ENCODE measurements at regions not wholly inside any gene's neighbourhood (a gene's known extent, or its start where the extent isn't known, plus 50 kb on each side); places are given as distances from the start of the nearest gene placed in this dataset.

DNA sequence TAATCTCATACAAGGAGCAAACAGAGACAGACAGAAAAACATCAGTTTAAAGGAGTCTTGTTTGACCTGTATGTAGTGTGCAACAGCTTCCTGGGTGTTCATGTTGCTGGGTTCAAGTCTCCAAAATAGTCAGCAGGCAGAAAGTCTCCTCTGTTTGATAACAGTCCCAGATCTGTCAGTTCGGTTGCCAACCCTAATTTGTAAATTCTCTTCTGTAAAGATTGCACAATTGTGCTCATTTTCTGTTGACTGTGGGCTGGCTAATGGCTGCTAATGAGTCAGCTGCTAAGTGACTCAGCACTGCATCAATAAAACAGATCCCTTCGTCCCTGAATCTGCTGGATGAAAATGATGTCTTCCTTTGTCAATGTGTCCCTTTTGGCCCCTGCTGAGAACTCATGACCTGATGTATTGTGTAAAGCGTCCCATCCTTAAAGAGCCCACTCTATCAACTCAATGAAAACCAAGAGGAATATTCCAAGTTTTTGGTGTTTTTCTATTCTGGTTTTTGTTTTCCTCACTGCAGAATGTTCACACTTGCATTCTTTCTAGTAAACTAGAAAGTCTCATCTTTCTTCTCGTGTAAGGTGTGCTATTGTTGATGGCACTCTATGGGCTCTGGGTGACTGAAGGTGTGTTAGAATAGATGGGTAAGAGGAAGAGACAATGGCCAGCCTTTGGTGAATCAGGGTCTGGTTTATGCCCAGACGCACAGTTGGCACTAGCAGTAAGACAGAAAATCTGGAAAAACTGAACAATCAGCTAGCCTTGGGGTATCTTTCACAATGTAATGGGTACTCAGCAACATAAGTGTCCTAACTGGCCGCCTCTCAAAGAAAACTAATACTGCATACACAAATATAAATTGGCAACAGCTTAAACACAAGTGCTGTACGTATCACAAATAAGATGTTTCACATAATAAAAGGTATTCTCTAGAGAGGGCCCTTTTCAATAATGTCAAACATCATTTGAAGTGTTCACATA lies 75.1 kb upstream of the SIPA1L2 start:
- Mint-ChIP-seq H3K27me3 (no peaks in the 10 kb centered on the region), H3K4me1 (ENCODE audit: low read depth) (no peaks in the 10 kb centered on the region), H3K9me3 (no peaks in the 10 kb centered on the region), H3K27ac (no peak overlapping the region), H3K4me3 (no peak overlapping the region), H3K36me3 (ENCODE audit: low read depth) (no peaks in the 10 kb centered on the region)
- Histone ChIP-seq H3K9me3 (ENCODE audit: control insufficient read depth in 1 of 2, insufficient read depth in 1 of 2, low read length in 2 of 2) (no peaks in the 10 kb centered on the region), H3K4me1 (ENCODE audit: insufficient read depth, low read length) (no peaks in the 10 kb centered on the region), H3K4me3 (ENCODE audit: low read length) (no peak overlapping the region), H3K36me3 (ENCODE audit: insufficient read depth, low read length) (no peaks in the 10 kb centered on the region), H3K27ac (ENCODE audit: low read depth in 1 of 2, low read length in 2 of 2) (no peak overlapping the region), H3K27me3 (ENCODE audit: control insufficient read depth in 1 of 2, insufficient read depth in 2 of 2, low read length in 2 of 2) (no peaks in the 10 kb centered on the region)
- peak in 2 of 14 experiments; percentile 31 to 47 for DNase-seq
- POLR2A ChIA-PET, result no interaction called here
- TF ChIP-seq, protein P1, sequence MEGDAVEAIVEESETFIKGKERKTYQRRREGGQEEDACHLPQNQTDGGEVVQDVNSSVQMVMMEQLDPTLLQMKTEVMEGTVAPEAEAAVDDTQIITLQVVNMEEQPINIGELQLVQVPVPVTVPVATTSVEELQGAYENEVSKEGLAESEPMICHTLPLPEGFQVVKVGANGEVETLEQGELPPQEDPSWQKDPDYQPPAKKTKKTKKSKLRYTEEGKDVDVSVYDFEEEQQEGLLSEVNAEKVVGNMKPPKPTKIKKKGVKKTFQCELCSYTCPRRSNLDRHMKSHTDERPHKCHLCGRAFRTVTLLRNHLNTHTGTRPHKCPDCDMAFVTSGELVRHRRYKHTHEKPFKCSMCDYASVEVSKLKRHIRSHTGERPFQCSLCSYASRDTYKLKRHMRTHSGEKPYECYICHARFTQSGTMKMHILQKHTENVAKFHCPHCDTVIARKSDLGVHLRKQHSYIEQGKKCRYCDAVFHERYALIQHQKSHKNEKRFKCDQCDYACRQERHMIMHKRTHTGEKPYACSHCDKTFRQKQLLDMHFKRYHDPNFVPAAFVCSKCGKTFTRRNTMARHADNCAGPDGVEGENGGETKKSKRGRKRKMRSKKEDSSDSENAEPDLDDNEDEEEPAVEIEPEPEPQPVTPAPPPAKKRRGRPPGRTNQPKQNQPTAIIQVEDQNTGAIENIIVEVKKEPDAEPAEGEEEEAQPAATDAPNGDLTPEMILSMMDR (IDR thresholded peaks at IDR 0.05), result no peak
- CTCF ChIA-PET, result no interaction called here
- intact Hi-C loops (cut with DNase I, micrococcal nuclease), result no loop called here
- ATAC-seq (ENCODE audit: poor library complexity), result no peak

DNA sequence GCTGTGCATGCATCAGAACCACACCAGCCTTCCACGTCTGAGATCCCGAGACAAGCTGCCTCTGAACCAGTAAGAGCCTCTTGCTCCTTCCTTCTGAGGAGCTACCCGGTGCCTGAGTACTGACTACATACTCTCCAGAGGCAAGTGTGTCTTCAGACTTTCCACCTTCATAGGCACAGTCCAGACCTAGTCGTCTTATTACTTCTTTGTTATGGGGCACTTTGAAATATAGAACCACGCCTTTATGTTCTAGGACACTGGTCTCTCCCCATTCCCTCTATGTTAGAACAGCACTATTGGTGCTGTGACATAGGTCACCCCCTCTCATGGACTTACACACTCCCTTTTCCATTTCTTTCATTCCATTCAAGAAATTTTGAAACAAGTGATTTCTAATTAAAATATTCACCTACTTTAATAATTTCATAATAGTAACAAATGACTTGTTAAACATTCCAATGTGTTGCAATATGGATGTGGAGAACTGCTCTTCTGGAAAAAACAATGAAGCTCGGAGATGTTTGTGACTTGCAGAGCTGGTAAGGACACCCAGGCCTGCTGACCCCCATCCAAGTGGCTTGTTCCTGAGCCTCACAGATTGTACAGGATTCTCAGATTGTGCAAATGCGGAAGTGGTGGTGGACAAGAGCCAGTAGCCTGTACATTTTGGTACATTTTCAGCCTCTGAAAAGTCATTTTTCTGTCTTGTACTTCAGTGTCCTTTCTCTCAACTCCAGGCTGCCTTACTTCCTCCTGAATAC lies 76.1 kb upstream of the SIPA1L2 start:
- H3K36me3 Mint-ChIP-seq (ENCODE audit: low read depth), result no peaks in the 10 kb centered on the region
- DNase-seq (no peak), ATAC-seq (ENCODE audit: poor library complexity) (no peak)
- POLR2A ChIA-PET, result no interaction called here
- Histone ChIP-seq H3K27me3 (ENCODE audit: control insufficient read depth in 1 of 2, insufficient read depth in 2 of 2, low read length in 2 of 2) (no peaks in the 10 kb centered on the region), H3K4me1 (ENCODE audit: insufficient read depth, low read length) (no peaks in the 10 kb centered on the region), H3K27ac (ENCODE audit: low read depth in 1 of 2, low read length in 2 of 2) (no peak overlapping the region), H3K9me3 (ENCODE audit: control insufficient read depth in 1 of 2, insufficient read depth in 1 of 2, low read length in 2 of 2) (no peaks in the 10 kb centered on the region), H3K4me3 (ENCODE audit: low read length) (no peak overlapping the region), H3K36me3 (ENCODE audit: insufficient read depth, low read length) (no peaks in the 10 kb centered on the region)
- H3K9me3 Mint-ChIP-seq, result no peaks in the 10 kb centered on the region
- CTCF ChIA-PET, result interaction anchor here (0.5 kb wide), 1 partner anchor 821 kb away, joined by 3 read pairs; no protein-coding TSS in a partner anchor
- H3K4me1 Mint-ChIP-seq (ENCODE audit: low read depth), result no peaks in the 10 kb centered on the region
- intact Hi-C loops (cut with DNase I, micrococcal nuclease), result no loop called here
- TF ChIP-seq, protein P1 (IDR thresholded peaks at IDR 0.05), result no peak
- H3K4me3 Mint-ChIP-seq, result no peak overlapping the region
- no peaks in the 10 kb centered on the region for H3K27me3 Mint-ChIP-seq
- no peak overlapping the region for H3K27ac Mint-ChIP-seq

DNA sequence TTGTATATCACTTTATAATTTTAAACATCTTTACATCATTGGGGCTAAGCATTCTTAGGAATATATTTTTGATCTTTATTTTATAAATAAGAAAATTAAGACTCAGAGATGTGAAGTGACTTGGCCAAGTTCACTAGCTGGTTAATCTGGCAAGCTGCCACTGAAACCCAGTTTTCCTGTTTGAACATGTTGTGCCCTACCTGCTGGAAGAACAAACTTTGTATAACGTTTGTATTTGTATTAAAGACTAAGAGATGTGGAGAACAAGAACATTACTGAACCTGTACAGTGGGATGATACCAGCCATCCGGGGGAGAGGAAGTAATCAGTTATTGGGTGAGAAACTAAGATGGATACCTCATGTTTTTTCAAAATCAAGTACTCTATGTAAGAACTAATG lies 77.2 kb upstream of the SIPA1L2 start:
- TF ChIP-seq, protein P1 (IDR thresholded peaks at IDR 0.05), result no peak
- CTCF ChIA-PET, result no interaction called here
- Histone ChIP-seq H3K27ac (ENCODE audit: low read depth in 1 of 2, low read length in 2 of 2) (no peak overlapping the region), H3K4me3 (ENCODE audit: low read length) (no peak overlapping the region), H3K27me3 (ENCODE audit: control insufficient read depth in 1 of 2, insufficient read depth in 2 of 2, low read length in 2 of 2) (no peaks in the 10 kb centered on the region), H3K9me3 (ENCODE audit: control insufficient read depth in 1 of 2, insufficient read depth in 1 of 2, low read length in 2 of 2) (no peaks in the 10 kb centered on the region), H3K36me3 (ENCODE audit: insufficient read depth, low read length) (no peaks in the 10 kb centered on the region), H3K4me1 (ENCODE audit: insufficient read depth, low read length) (no peaks in the 10 kb centered on the region)
- no peaks in the 10 kb centered on the region for H3K27me3 Mint-ChIP-seq
- no peaks in the 10 kb centered on the region for H3K36me3 Mint-ChIP-seq (ENCODE audit: low read depth)
- H3K9me3 Mint-ChIP-seq, result no peaks in the 10 kb centered on the region
- DNase-seq (no peak), ATAC-seq (ENCODE audit: poor library complexity) (no peak)
- intact Hi-C loops (cut with DNase I, micrococcal nuclease), result no loop called here
- H3K4me3 Mint-ChIP-seq, result no peak overlapping the region
- POLR2A ChIA-PET, result no interaction called here
- no peak overlapping the region for H3K27ac Mint-ChIP-seq
- H3K4me1 Mint-ChIP-seq (ENCODE audit: low read depth), result no peaks in the 10 kb centered on the region
